ENCODE measurements at regions not wholly inside any gene's neighbourhood (a gene's known extent, or its start where the extent isn't known, plus 50 kb on each side); places are given as distances from the start of the nearest gene placed in this dataset.

GRCh38 chr18:70452501-70452900 lies 163.7 kb downstream of the SOCS6 start:
- DNase-seq (ENCODE audit: extremely low read depth, low read depth), result no peak

DNA sequence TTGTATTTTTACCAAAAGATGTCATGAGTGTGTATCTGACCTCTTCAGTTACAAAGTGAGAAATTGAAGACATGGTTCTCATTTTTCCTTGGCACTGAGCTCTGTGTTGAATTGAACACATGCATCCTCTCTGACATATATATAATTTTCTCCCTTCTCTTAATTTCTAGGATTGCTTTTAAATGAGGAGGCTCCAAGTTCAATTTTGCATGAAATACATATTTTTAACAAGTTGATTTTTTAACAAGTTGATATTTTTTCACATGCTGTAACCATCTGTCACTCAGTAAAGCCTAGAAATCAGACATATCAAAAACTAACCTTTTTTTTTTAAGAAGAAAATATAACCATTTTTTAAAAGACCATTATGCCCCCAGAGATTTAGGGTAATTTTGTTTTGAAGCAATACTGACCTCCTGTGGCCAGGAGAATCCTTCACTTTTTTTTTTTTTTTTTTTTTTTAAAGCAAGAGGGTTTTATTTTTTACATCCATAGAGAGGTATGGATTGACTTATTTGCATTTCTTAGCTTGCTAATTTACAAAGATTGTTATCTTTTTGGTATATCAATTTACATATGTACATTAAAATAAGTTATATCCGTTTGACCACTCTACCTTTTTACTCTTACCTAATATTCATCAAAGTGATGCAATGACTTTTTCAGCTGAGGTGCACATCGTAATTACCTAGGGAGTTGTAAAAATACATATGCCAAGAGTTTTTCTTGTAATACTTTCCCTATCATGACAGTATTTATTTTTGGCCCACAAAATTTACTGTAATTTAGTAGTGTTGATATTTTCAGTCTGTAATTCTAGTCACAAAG lies 161.8 kb downstream of the SOCS6 start:
- DNase-seq (ENCODE audit: extremely low read depth, low read depth), result no peak

DNA sequence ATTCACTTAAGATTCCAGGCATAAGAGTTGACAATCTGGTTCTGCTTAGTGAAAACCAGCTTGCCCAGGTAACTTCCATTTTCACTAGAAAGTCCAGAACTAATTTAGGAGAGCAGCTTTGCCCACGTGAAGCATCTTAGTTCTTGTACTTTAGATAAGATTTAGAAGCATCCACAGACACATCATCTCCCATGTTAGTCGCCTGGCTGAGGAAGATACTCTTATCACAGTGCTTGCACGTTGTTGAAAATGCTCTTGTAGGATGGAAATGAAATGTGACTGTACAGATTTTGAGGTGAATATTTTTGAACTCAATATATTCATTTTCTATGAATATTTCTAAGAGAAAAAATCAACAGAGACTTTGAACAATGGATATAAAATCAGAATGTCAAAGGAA lies 159.7 kb downstream of the SOCS6 start:
- DNase-seq (ENCODE audit: extremely low read depth, low read depth), result no peak

- no peak for DNase-seq (ENCODE audit: extremely low read depth, low read depth)
These were observed 157.2 kb downstream of the SOCS6 start for GRCh38 chr18:70446063-70446462.

- no peak for DNase-seq (ENCODE audit: extremely low read depth, low read depth)
These were observed 154.1 kb downstream of the SOCS6 start for GRCh38 chr18:70442933-70443332.

DNA sequence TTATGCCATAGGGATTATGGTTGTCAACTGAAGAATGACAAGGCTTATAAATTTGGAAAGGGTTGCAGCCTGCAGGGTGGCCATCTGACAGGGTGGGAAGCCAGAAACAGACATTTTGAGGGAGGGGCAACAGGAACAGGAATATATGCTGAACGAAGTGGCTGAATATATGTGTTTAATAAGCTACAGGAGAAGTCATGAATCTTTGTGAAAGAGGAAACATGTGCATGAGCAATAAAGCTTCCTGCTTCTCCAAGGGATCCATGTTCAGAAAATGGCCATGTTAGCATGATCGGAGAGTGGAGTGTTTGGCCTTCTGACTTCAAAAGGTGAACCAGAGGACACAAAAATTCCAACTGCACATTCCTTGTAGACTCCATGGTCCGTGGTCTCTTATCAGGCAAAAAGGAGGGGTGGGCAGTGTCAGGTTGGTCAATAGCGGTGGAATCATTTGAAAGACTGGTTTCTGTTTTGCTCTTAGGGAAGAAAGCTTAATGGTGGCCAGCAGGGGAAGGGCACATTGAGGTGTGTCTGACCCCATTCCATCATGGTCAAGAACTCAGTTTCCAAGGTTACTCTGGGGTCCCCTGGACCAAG lies 144.1 kb downstream of the SOCS6 start:
- DNase-seq (ENCODE audit: extremely low read depth, low read depth), result no peak

DNA sequence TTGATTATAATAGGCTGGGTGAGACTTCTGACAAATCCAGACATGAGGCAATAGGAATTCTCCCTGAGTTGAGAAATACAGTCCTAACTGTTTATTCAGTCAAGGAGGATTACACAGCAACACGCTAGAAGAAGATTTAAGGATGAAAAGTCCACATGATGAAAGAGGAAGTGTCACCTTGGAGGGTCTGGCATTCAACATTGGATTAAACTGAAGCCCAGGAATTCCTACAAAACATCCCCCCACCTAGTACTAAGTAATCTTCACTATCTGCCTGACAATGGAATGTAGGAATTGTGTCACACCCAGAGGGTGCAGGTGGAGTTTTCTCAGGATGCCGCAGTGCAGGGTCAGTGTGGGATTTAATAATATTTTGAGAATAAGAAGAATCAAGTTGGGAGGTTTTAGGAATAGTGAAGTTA lies 142.4 kb downstream of the SOCS6 start:
- peak; percentile 86 for DNase-seq (ENCODE audit: extremely low read depth, low read depth)

GRCh38 chr18:70430501-70431173 lies 141.8 kb downstream of the SOCS6 start:
- DNase-seq (ENCODE audit: extremely low read depth, low read depth), result no peak

DNA sequence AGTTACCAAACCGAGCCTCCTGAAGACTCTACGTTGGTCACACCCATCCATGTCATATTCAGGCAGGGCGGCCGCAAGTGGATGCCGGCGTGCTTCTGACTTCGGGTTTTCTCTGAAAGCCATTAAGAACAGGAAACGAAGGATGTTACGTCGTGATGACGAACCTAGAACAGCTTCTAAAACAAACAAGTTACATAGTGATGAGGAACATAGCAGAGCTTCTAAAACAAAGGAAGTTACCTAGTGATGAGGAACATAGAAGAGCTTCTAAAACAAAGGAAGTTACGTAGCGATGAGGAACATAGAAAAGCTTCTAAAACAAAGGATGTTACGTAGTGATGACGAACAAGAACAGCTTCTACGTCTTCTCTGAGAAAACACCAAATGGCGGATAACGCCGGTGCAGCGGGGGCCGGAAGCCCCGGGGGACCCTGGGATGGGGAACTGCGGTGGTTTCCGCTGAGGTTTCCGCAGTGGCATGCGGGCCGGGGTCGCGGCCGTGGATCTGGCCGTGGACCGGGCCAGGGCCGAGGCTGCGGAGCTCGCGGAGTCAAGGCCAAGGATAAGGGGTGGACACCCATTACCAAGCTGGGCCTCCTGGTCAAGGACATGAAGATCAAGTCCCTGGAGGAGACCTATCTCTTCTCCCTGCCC lies 141.1 kb downstream of the SOCS6 start:
- DNase-seq (ENCODE audit: extremely low read depth, low read depth), result no peak

DNA sequence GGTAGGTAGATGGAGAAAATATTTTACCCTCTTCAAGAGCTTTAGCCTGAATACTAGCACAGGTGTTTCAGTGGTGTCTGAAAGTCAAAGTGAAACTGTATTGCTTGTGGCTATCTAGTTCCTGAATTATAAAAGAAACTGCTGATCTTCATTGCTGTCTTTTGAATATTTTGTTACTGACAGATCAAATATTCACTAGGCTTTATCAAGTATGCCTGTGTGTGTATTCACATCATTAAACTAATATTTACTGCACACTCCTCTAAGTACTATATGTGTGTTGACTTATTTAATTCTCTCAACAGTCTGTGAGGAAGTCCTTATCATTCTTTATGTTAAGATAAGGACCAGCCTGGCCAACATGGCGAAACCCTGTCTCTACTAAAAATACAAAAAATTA lies 139.6 kb downstream of the SOCS6 start:
- DNase-seq (ENCODE audit: extremely low read depth, low read depth), result no peak

- no peak for DNase-seq (ENCODE audit: extremely low read depth, low read depth)
These were observed 138.0 kb downstream of the SOCS6 start for GRCh38 chr18:70426818-70427217.

- DNase-seq (ENCODE audit: extremely low read depth, low read depth), result no peak
These were observed 136.4 kb downstream of the SOCS6 start for GRCh38 chr18:70425236-70425635.

- no peak for DNase-seq (ENCODE audit: extremely low read depth, low read depth)
These were observed 135.1 kb downstream of the SOCS6 start for GRCh38 chr18:70423988-70424387.

DNA sequence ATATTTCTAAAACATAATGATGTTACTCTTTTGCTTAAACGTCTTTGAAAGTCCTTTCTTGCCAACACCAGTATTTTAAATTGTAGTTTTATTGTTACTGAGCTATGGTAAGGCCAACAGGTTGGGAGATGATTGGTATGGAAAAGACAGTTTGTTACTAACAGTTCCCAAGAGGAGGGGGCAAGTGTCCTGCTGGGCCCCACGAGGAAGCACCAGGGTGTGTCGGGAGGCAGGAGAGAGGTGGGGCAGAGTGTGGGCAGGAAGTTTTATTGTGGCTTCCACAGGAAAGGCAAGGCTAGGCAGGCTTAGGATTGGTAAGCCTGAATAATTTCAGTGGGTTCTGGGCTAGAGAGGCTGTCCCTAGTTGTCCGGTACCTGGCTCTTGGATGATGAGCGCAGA lies 134.3 kb downstream of the SOCS6 start:
- DNase-seq (ENCODE audit: extremely low read depth, low read depth), result no peak

- DNase-seq (ENCODE audit: extremely low read depth, low read depth), result no peak
These were observed 133.6 kb downstream of the SOCS6 start for GRCh38 chr18:70422391-70422965.

GRCh38 chr18:70421471-70422390 lies 132.9 kb downstream of the SOCS6 start:
- DNase-seq (ENCODE audit: extremely low read depth, low read depth), result peak; percentile 93

DNA sequence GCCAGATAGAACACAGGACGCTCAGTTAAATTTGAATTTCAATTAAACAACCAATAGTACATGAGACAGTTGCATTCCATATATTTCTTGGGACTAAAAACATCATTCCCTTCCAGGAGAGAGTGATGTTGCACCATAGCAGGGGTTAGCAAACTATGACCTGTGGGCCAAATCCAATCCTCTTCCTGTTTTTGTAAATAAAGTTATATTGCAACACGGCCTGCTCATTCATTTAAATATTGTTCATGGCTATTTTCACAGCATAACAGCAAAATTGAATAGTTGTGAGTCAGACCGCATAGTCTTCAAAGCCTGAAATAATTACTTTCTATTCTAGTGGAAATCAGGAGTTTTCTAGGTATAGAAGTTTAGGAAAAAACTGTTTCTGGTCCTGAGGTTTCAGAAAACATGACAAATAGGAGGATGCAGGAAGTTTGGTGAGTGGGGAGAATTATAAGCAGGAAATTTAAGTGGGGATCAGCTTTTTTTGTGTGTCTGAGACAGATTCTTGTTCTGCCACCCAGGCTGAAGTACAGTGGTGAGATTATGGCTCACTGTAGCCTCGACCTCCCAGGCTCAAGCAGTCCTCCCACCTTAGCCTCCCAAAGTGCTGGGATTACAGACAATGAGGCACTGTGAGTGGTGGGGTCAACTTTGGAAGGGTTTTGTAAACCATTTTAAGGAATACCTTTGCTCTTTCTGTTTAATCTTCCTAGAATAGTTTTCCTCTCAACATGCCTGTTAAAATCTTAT lies 131.5 kb downstream of the SOCS6 start:
- peak; percentile 86 for DNase-seq (ENCODE audit: extremely low read depth, low read depth)

GRCh38 chr18:70419526-70419925 lies 130.7 kb downstream of the SOCS6 start:
- peak; percentile 45 for DNase-seq (ENCODE audit: extremely low read depth, low read depth)
